ENCODE measurements at regions not wholly inside any gene's neighbourhood (a gene's known extent, or its start where the extent isn't known, plus 50 kb on each side); places are given as distances from the start of the nearest gene placed in this dataset.
"Not testable (repeated sequence)": the region's sequence is repeated elsewhere in the genome, so short reads cannot be mapped to it uniquely, and the experiment has no call there.

DNA sequence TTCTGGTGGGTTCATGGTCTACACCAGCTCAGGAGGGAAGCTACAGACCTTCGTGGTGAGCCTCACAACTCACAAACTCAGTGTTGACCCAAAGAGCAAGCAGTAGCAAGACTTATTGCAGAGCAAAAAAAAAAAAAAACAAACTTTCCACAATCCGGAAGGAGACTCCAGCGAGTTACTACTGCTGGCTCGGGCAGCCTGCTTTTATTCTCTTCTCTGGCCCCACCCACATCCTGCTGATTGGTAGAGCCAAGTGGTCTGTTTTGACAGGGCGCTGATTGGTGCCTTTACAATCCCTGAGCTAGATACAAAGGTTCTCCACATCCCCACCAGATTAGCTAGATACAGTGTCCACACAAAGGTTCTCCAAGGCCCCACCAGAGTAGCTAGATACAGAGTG lies 135.6 kb upstream of the TMEM170B start:
- TF ChIP-seq, protein P1, sequence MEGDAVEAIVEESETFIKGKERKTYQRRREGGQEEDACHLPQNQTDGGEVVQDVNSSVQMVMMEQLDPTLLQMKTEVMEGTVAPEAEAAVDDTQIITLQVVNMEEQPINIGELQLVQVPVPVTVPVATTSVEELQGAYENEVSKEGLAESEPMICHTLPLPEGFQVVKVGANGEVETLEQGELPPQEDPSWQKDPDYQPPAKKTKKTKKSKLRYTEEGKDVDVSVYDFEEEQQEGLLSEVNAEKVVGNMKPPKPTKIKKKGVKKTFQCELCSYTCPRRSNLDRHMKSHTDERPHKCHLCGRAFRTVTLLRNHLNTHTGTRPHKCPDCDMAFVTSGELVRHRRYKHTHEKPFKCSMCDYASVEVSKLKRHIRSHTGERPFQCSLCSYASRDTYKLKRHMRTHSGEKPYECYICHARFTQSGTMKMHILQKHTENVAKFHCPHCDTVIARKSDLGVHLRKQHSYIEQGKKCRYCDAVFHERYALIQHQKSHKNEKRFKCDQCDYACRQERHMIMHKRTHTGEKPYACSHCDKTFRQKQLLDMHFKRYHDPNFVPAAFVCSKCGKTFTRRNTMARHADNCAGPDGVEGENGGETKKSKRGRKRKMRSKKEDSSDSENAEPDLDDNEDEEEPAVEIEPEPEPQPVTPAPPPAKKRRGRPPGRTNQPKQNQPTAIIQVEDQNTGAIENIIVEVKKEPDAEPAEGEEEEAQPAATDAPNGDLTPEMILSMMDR (IDR thresholded peaks at IDR 0.05; ENCODE audit: low read depth, low read length, poor library complexity, severe bottlenecking), result not testable (repeated sequence)
- not testable (repeated sequence) for TF ChIP-seq EZH2phosphoT487 (IDR thresholded peaks at IDR 0.05; ENCODE audit: borderline replicate concordance, low read length)
